Epithelial cell of esophagus (primary cell): ENCODE measurements at regions not wholly inside any gene's neighbourhood (a gene's known extent, or its start where the extent isn't known, plus 50 kb on each side); places are given as distances from the start of the nearest gene placed in this dataset.

ENCODE experiments used
- DNase-seq: peaks from one replicate; pipeline ENCODE4 v3.0.0; 2010; ENCODE audit warnings: low read depth
- H3K4me3 ChIP-seq: 2 replicates; pipeline ENCODE4 v1.5.1; 2011; ENCODE audit warnings: mild to moderate bottlenecking, low read length, control low read depth
- CTCF ChIP-seq: IDR thresholded peaks from 2 replicates; pipeline ENCODE4 v1.5.1; 2011; ENCODE audit warnings: low read depth, mild to moderate bottlenecking, low read length, control low read depth, inconsistent platforms; ENCODE audit not compliant: insufficient read depth; ENCODE audit errors: missing control alignments

DNA sequence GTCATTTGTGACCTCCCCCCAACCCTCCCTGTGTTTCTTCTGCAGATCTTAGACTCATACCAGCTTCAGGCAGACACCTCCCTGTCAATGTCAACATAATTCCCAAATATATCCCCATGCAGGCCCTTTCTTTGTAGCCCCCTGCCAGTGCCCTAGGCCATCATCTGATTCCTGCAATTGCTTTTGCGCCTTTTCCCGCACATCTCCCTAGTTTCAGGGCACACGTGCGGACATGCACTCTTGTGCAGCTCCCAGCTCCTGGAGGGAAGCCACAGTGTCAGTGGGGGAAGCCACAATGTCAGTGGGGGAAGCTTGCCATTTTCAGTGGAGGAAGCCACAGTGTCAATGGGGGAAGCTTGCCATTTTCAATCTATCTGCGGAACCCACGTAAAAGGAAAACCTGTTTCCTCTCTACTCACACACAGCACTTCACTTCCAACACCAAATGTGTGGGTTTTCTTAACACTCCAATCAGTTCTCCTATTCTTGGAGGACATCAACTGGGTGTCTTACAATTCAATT, 256.4 kb downstream of the ACKR3 start:
- no peak for DNase-seq
- TF ChIP-seq CTCF: no peak
- H3K4me3 ChIP-seq: no peak overlapping the region

DNA sequence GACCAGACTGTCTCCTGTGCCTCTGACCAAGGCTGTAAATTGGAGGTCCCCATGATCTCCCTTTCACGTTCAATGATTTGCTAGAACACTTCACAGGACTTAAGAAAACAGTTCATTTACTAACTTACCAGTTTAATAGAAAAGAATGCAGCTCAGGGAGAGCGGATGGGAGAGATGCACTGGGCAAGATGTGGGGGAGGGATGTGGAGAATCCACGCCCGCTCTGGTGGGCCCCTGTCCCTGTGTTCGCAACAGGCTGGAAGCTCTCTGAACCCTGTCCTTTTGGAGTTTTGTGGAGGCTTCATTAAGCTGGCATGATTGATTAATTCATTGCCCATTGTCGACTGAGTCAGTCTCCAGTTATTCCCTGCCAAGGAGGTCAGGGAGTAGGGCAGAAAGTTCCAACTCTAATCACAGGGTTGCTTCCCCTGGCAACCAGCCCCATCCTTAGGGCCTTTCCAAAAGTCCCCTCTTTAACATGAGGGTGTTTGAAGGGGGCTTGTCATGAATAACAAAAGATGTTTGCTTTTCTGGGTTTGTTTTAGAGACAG, 257.1 kb downstream of the ACKR3 start:
- TF ChIP-seq CTCF: no peak
- no peak for DNase-seq
- H3K4me3 ChIP-seq: no peak overlapping the region

DNA sequence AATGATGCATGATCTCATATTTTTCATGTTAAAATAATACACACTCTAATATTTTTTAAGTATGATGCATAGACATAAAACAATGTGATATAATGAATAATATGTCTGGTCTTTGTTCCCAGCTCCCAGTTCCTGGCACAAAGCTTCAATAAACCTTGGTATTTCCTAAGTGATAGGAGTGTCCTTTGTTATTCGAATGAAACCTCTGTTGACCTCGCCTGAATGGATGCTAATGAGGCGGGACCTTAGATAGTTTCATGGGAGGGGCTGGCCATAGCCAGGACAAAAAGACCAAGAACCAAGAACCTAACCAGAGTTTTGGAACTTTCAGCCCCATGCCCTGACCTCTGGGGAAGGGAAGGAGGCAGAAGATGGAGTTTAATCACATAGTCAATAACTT, 257.7 kb upstream of the COPS8 start:
- H3K4me3 ChIP-seq: no peak overlapping the region
- TF ChIP-seq CTCF: no peak
- DNase-seq: peak; percentile 38

- no peak for DNase-seq
- H3K4me3 ChIP-seq: no peak overlapping the region
- no peak for TF ChIP-seq CTCF
Measured at GRCh38 chr2:236828820-236829219, 256.9 kb upstream of the COPS8 start.

- DNase-seq: no peak
- TF ChIP-seq CTCF: no peak
- H3K4me3 ChIP-seq: no peak overlapping the region
Measured at GRCh38 chr2:236830926-236831325, 254.8 kb upstream of the COPS8 start.

GRCh38 chr2:236831698-236832097, 254.0 kb upstream of the COPS8 start:
- no peak overlapping the region for H3K4me3 ChIP-seq
- DNase-seq: no peak
- no peak for TF ChIP-seq CTCF

DNA sequence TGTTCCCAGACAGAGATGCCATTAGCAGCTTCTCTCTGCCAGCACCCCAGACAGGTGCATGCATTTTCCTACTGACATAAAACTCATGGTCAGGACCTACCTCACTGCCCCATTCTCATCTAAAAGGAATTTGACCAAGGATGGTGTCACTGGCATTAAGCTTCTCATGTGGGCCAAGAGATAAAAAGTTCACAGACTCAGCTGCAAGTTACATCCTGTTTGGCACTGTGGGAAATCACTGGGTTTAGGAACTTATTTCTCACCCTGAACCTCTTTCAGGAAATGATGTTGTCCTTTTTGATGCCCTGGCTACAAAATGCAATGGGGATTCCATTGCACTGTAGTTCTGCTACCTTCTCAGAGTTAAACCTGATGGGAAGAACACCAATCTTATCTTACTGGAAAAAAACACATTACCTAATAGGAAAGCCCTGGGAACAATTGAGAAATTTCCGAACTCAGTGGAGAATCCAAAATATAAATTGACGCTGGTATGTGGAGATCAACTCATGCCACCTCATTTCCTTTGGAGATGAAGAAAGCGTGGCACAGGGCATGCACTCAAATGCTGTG, 252.1 kb upstream of the COPS8 start:
- no peak for TF ChIP-seq CTCF
- H3K4me3 ChIP-seq: no peak overlapping the region
- DNase-seq: peak; percentile 90
